Ectodermal cell (in vitro differentiated cells): ENCODE measurements at regions not wholly inside any gene's neighbourhood (a gene's known extent, or its start where the extent isn't known, plus 50 kb on each side); places are given as distances from the start of the nearest gene placed in this dataset.

Experiments
- H3K27ac ChIP-seq: 2 replicates; pipeline ENCODE4 v1.7.0; 2013; ENCODE audit warnings: mild to moderate bottlenecking, low read depth, low read length; ENCODE audit not compliant: insufficient read depth, poor library complexity, severe bottlenecking
- H3K27me3 ChIP-seq: 2 replicates; pipeline ENCODE4 v1.7.0; 2013; ENCODE audit warnings: mild to moderate bottlenecking, low read length; ENCODE audit not compliant: insufficient read depth, control insufficient read depth, poor library complexity, severe bottlenecking
- H3K36me3 ChIP-seq: one replicate; pipeline ENCODE4 v1.7.0; 2013; ENCODE audit warnings: low read length; ENCODE audit not compliant: control insufficient read depth, insufficient read depth
- H3K4me1 ChIP-seq: one replicate; pipeline ENCODE4 v1.7.0; 2013; ENCODE audit warnings: low read length; ENCODE audit not compliant: control insufficient read depth, insufficient read depth
- H3K4me3 ChIP-seq: 2 replicates; pipeline ENCODE4 v1.7.0; 2013; ENCODE audit warnings: low read depth, low read length, control low read depth; ENCODE audit not compliant: insufficient read depth
- H3K9me3 ChIP-seq: 2 replicates; pipeline ENCODE4 v1.7.0; 2013; ENCODE audit warnings: mild to moderate bottlenecking, low read length, moderate library complexity; ENCODE audit not compliant: control insufficient read depth
- WGBS, 2 experiments: methylation state at CpG; one replicate each; pipeline ENCODE4 v1.1.7; 2013; ENCODE audit warnings: missing lambda C conversion rate in 2 of 2; 5-methylcytosine and 5-hydroxymethylcytosine counted together

DNA sequence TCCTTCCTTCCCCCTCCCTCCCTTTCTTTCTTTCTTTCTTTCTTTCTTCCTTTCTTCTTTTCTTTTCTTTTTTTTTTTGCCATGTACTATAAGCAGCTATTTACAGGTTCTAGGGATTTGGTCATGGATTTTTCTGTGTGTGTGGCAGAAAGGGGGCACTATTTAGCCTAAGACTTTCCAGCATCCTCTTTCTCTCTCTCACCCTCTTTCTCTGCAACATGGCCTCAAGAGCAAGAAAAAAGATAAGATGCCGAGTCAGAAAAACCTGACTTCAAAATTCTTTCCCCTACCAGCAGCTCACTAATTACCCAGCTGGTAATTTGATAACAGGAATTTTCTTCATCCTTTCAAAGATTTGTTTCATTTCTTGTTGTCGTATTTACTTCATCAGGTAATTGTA lies 458.3 kb upstream of the ADAMTS5 start:
- H3K27ac ChIP-seq = no peak overlapping the region
- 92 to 100% methylated on average over 2 of the region's 2 CpGs for WGBS, 2 experiments

DNA sequence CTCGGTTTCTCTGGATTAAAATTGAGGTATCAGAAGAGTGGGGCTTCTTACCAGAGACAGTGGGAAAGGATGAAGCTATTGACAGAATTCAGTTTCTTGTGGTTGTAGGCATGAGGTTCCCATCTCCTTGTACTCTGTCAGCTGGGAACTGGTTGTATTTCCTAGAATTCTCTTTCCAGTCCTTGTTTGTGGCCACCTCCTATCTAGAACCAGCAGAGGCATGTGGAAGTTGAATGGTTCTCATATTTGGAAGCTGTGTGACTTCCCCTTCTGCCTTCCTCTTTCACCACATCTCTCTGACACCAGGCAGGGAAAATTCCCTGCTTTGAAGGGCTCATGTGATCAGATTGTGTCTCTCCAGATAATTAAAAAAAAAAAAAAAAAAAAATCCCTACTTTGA lies 457.7 kb upstream of the ADAMTS5 start:
- no peaks in the 10 kb centered on the region for H3K4me1 ChIP-seq
- 86 to 94% methylated on average over 1 of the region's 1 CpG for WGBS, 2 experiments
- H3K4me3 ChIP-seq = no peak overlapping the region
- H3K27me3 ChIP-seq = no peaks in the 10 kb centered on the region
- H3K36me3 ChIP-seq = no peaks in the 10 kb centered on the region
- no peak overlapping the region for H3K27ac ChIP-seq
- no peaks in the 10 kb centered on the region for H3K9me3 ChIP-seq

More for the DNA sequence above, 458.3 kb upstream of the ADAMTS5 start:
- no peaks in the 10 kb centered on the region for H3K4me1 ChIP-seq
- no peaks in the 10 kb centered on the region for H3K27me3 ChIP-seq
- no peaks in the 10 kb centered on the region for H3K9me3 ChIP-seq
- no peaks in the 10 kb centered on the region for H3K36me3 ChIP-seq
- no peak overlapping the region for H3K4me3 ChIP-seq

DNA sequence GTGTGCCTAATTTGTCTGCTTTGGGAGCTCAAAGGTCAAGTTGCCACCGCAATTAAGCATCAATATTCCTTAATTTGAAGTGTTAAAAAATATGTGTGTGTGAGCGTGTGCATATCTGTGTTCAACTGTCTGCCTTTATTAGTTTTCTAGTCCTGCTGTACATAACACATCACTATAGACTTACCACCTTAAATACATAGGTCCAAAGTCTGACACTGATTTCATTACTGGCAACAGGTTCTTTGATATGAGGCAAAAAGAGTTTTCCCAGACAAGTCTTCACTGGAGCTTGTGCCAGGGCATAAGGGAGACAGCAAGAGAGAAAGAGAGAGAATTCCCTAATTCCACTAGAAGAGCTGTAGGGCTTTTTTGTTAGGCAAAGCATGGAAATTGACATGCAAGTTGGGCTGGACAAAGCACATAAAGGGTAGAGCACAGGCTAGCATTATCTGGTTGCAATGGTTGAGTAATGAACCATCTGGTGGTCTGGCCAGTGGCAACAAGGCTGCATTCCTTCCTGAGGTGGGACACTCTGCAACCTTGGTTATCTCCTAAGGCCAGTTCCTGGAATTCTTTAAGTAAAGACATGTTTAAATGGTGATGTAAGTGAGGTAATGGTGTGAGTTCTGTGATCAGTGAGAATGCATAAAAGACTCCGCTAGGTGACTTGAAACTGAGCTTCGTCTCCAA lies 457.2 kb upstream of the ADAMTS5 start:
- no peaks in the 10 kb centered on the region for H3K9me3 ChIP-seq
- 91 to 92% methylated on average over 4 of the region's 4 CpGs for WGBS, 2 experiments
- H3K4me1 ChIP-seq = no peaks in the 10 kb centered on the region
- no peak overlapping the region for H3K4me3 ChIP-seq
- H3K27ac ChIP-seq = no peak overlapping the region
- no peaks in the 10 kb centered on the region for H3K36me3 ChIP-seq
- no peaks in the 10 kb centered on the region for H3K27me3 ChIP-seq

DNA sequence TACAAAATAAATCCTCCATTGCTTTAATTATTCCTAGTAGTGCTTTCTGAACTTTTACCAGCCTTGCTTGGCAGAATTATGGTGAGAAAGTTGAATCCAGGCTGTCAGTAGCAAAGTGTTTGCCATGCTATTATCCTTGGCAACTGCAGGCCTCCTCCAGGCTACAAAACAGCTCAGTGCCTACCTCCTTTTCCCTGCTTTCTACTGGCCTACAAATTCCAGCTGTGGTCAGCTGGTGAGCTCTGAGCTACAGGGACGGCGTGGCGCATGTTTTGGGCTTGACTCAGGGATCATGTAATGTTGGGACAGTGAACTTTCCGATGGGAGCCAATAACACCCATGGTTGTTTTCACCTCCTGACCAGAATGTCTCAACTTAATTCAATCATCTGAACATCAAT lies 456.1 kb upstream of the ADAMTS5 start:
- H3K9me3 ChIP-seq = no peaks in the 10 kb centered on the region
- WGBS, 2 experiments = 83 to 85% methylated on average over 4 of the region's 4 CpGs
- no peak overlapping the region for H3K4me3 ChIP-seq
- no peaks in the 10 kb centered on the region for H3K36me3 ChIP-seq
- H3K27me3 ChIP-seq = no peaks in the 10 kb centered on the region
- no peaks in the 10 kb centered on the region for H3K4me1 ChIP-seq
- no peak overlapping the region for H3K27ac ChIP-seq

DNA sequence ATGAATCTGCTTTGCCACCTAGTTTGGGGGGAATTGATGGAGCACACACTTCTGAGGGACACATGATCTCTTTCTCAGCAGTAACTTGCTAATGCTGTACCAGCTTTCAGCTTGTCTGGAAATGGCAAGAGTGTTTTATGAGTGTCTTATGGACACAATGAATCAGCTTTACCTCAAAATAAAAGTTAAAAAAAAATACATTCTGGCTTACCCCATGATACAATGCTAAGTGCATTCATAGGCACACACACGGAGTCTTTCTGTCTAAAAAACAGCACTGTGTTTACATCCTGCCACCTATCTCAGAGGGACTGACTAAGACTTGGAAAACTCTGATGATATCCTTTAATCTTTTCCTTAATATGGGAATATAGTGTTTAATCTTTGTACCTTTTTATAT lies 455.5 kb upstream of the ADAMTS5 start:
- Histone ChIP-seq H3K27ac (no peak overlapping the region), H3K4me3 (no peak overlapping the region), H3K27me3 (no peaks in the 10 kb centered on the region), H3K4me1 (no peaks in the 10 kb centered on the region), H3K9me3 (no peaks in the 10 kb centered on the region), H3K36me3 (no peaks in the 10 kb centered on the region)
- WGBS, 2 experiments = 92 to 93% methylated on average over 1 of the region's 1 CpG

DNA sequence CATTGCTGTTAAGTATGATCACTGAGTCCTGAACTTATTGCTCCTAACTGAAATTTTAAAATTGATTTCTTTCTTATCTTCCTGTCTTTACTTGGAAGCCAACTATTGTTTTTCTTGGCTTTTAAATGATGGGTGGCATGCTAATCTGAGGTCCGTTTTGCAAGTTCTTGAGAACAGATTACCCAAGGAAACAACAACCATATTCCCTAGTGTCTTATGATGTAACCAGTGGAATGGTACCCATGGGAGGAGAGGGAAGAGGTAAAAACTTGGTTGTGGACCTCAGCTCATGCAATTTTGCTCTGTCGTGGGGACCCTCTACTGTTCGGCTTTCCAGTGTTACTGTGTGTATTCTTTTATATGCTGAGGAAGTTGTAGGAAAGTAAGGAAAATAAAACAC lies 454.8 kb upstream of the ADAMTS5 start:
- Histone ChIP-seq H3K4me1 (no peaks in the 10 kb centered on the region), H3K27me3 (no peaks in the 10 kb centered on the region), H3K27ac (no peak overlapping the region), H3K4me3 (no peak overlapping the region), H3K9me3 (no peaks in the 10 kb centered on the region), H3K36me3 (no peaks in the 10 kb centered on the region)
- WGBS, 2 experiments = 92 to 100% methylated on average over 2 of the region's 3 CpGs

DNA sequence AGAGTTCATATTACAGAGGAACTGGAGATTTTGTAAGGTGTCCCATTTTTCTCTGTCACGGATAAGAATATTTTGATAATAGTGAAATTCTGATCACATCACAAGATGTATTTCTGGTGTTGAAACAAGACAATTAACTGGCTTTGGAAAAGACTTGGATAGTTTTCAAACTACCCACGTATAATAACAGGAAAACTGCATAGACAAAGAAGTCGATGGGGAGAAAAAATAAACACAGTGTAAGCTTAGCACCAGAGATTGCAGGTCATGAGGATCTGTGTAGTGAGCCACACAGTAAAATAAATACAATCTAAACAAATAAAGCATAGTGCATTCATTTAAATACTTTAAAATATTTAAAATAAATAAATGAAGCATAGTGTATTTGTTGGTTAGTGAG lies 452.3 kb upstream of the ADAMTS5 start:
- Histone ChIP-seq H3K4me1 (no peaks in the 10 kb centered on the region), H3K36me3 (no peaks in the 10 kb centered on the region), H3K27ac (no peak overlapping the region), H3K9me3 (no peaks in the 10 kb centered on the region), H3K27me3 (no peaks in the 10 kb centered on the region), H3K4me3 (no peak overlapping the region)
- 95 to 100% methylated on average over 3 of the region's 3 CpGs for WGBS, 2 experiments

DNA sequence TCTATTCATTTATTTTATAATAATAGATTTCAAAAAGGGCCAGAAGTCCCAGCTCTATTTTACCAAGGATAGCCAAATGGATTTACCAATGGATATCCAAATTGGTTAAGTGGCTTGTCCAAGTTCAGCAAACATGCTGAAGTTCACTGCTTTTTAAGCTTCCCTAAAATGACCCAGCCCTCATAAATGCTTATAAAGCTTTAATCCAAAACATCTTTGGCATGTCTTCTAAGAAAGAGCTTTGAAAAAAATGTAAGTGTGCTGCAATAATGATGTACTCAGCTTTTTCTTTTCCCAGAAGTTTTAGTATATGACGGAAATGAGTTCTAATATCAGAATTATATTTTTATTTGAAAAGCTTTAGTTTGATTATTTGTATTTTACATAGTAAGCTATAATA lies 451.5 kb upstream of the ADAMTS5 start:
- Histone ChIP-seq H3K9me3 (no peaks in the 10 kb centered on the region), H3K27ac (no peak overlapping the region), H3K4me3 (no peak overlapping the region), H3K27me3 (no peaks in the 10 kb centered on the region), H3K36me3 (no peaks in the 10 kb centered on the region), H3K4me1 (no peaks in the 10 kb centered on the region)
- no CpG with 5 or more reads among the region's 1 CpG for WGBS, 2 experiments

DNA sequence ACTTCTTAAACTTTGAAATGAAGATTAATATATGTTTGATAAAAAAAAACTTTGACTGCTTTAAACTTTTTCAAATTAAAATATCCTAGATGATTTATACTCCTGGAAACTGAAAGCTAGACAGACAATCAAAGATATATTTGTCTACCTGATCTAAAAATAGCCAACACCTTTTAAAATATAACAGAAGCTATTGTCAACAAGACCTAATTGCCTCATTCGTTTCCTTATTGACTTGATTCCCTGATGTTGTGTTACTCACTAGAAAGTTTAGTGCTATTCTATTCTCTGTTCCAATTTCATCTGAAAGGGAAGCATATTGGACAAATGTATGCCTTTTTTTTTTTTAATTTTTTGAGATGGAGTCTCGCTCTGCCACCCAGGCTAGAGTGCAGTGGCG lies 445.6 kb upstream of the ADAMTS5 start:
- Histone ChIP-seq H3K4me1 (no peaks in the 10 kb centered on the region), H3K27me3 (no peaks in the 10 kb centered on the region), H3K27ac (no peak overlapping the region), H3K9me3 (no peaks in the 10 kb centered on the region), H3K36me3 (no peaks in the 10 kb centered on the region), H3K4me3 (no peak overlapping the region)
- WGBS, 2 experiments = 93 to 95% methylated on average over 3 of the region's 3 CpGs

DNA sequence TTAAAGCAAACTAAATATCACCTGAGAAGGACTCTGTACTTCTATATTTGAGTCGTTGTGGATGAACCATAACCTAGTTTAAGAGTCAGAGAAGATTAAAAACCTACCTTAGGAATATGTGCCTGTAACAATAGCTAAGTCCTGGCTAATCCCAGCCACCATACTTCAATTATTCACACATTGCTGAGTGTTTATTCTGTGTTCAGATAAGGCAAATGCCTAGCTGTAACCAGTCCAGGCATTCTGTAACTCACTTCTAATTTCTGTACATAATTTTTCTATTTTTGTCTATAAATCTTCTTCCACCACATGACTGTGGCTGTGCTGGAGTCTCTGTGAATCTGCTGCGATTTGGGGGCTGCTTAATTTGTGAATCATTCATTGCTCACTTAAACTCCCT lies 441.9 kb upstream of the ADAMTS5 start:
- whole genome bisulfite sequencing, 2 experiments = 94 to 95% methylated on average over 2 of the region's 2 CpGs
- no peak overlapping the region for H3K27ac ChIP-seq
- no peaks in the 10 kb centered on the region for H3K4me1 ChIP-seq
- no peaks in the 10 kb centered on the region for H3K9me3 ChIP-seq
- H3K4me3 ChIP-seq = no peak overlapping the region
- no peaks in the 10 kb centered on the region for H3K27me3 ChIP-seq
- no peaks in the 10 kb centered on the region for H3K36me3 ChIP-seq

DNA sequence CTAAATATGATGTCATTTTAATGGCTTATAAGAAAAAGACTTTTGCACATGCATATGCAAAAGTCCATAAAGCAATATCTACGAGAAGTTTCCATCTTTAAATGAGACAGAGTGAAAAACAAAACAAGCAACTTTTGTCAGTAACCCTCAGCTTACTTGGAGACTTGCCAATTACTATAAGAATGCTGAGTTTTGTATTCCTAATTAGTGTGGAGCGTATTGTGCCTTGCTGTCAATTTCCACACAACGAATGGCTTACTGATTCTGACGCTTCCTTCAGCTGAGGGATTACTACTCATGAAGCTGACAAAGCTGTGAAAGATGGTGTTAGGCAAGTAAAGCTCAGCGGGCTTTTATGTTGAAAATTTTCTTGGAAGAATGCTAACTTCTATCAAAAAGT lies 440.4 kb upstream of the ADAMTS5 start:
- 86 to 93% methylated on average over 4 to 5 of the region's 5 CpGs for WGBS, 2 experiments

More for the DNA sequence above, 440.4 kb upstream of the ADAMTS5 start:
- Histone ChIP-seq H3K27me3 (no peaks in the 10 kb centered on the region), H3K9me3 (no peaks in the 10 kb centered on the region), H3K4me3 (no peak overlapping the region), H3K27ac (no peak overlapping the region), H3K4me1 (no peaks in the 10 kb centered on the region), H3K36me3 (no peaks in the 10 kb centered on the region)
